Activated naive CD4-positive, alpha-beta T cell treated with anti-CD3 and anti-CD28 coated beads, Interleukin-2, amount 50 U/mL, for 16 hours (primary cell): ENCODE measurements at regions not wholly inside any gene's neighbourhood (a gene's known extent, or its start where the extent isn't known, plus 50 kb on each side); places are given as distances from the start of the nearest gene placed in this dataset.

Source experiments
- DNase-seq: peaks from one replicate; pipeline ENCODE4 v3.0.0-alpha.2; 2020

- no peak for DNase-seq
Observed at GRCh38 chr6:6843777-6844176, 255.3 kb downstream of the LY86 start.

DNA sequence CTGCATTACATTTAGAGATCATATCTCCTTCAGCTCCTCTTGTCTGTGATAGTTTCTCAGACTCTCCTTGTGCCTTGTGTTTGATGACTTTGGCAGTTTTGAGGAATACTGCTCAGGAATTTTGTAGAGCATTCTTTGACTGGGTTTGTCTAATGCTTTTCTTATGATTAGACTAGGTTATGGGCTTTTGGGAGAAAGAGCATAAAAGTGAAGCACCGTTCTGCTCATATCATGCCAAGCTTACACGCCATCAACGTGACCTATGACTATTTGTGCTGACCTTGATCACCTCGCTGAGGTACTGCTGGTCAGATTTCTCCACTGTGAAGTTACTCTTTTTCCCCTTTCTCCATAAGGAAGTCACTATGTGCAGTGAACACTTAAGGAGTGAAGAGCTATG is 256.0 kb downstream of the LY86 start:
- no peak for DNase-seq

- DNase-seq = no peak
Observed at GRCh38 chr6:6845603-6846002, 257.1 kb downstream of the LY86 start.

GRCh38 chr6:6847591-6847990 is 259.1 kb downstream of the LY86 start:
- no peak for DNase-seq

DNA sequence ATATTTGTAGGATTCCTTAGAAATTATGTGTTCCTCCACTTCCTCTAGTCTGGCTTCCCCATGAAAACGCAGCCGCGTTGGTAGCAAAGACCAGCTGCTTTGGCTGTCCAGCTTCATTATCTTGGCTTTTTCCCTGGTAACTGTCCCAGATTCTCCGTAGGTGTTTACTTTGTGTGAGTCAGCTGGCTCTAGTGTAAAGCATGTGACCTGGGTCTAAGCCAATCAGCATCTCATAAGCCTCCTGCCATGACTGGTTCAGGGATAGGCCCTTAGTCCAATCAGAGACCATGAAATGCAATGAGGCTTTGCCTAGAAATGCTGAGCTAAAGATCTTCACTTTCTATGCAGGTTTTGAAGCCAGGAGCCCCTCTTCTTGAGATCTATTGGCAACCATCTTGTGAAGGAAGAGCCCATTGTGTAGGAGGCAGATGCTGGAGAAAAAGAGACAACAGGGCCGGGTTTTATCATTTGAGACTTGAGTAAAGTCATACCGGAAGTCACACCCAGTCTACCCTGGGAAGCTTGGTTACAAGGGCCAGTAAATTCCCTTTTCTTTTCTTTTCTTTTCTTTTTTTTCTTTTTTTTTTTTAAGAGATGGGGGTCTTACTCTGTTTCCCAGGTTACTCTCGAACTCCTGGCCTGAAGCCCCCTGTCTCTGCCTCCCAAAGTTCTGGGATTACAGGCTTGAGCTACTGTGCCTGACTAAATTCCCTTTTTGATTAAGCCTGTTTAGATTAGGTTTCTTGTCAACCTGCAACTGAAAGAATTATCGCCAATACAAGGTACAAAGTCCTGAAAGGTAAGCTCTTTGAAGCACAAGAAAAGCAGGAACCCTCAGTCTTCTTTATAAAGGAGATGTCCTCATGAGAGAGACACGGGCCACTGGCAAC is 256.5 kb upstream of the RREB1 start:
- no peak for DNase-seq

DNA sequence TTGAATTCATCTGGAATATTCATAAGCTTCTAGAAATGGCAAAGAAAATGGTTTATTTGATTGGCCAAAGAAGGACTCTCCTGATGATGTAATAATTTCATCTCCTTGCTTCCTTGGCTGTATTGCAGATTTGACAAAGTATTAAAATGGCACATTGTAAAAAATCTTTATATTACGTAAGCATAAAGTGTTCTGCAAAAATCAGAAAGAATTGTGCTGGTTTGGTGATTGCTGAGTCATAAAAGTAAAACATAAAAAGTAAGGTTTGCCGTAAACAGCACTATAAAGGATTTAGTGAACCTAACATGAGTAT is 255.9 kb upstream of the RREB1 start:
- no peak for DNase-seq

DNA sequence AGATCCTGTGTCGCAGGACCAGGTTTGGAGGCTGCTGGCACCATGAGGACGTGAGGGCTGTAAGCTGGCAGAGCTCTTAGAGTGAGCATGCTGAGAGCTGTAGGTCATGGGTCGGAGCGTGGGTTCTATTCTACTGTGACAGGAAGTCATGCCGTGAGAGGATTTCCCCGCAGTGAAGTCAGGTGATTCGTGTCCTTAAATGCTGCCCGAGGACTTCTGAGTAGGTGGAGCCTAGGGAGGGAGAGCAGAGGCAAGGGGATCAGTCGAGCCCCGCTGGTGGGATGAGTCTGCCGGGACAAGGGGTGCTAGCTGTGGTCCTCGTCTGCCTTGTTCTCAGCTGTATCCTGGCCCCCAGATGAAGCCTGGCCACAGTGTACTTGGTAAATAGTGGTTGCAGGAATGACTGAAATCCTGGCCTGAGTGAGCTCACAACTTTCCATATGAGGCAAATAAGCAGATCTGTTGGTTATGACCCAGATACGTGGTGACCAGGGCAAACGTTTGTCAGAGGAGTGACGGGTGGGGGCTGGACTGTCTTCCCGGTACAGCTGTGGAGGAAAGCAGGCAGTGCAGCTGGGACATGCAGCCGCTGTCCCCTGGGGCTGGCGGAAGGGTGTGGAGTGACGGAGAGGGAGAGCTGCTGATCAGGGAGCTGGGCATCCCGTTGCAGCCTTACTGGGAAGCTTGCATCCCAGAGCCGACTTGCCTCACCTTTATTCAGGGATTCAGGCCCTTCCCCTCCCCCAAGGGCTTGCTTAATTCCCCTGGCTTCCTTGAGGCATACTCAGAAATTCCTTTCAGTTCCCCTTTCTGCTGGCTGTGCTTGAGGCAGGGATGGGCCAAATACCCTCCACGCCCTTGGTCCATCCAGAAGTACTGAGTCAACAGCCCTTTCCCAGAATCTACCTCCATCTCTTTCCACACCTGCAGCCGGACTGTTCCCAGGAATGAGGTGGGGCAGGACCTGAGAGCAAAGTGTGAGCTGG is 250.9 kb upstream of the RREB1 start:
- peak; percentile 56 for DNase-seq

DNA sequence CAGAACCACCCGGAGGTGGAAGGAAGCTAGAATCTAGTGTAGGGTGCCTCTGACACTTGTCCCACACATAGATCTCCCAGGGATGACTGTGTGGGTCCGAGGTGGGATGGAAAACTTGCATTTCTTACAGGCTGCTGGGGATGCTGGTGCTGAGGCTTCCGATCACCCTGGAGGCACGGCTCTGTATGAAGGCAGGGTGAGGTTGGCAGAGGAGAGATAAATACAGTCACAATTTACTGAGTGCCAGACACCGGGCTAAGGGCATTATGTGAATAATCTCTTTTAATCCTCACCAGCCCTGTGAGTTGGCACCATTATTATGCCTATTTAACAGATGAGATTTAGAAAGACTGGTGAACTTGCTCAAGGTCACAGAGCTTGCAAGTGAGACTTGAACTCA is 250.2 kb upstream of the RREB1 start:
- DNase-seq = no peak

DNA sequence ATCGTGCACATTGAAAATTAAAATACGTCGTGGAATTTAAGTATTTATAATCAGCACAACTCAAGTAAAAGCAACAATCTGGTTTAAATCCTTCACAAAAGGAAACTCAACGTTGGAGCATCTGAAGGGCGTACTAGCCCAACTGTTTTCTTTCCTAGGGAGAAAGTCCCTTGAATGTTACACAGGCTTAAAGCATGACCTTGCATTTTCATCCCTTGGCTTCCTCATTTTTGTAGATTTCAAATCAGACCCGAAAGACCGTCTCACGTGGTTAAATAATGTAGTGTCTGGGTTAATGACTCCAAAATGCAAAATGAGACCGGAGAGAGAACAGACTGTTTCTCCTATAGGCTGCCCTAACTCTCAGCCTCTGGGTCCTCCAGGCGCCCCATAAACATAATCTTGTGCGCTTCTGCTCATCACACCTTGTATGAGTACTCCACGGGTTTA is 249.2 kb upstream of the RREB1 start:
- DNase-seq = no peak

GRCh38 chr6:6859105-6859504 is 248.7 kb upstream of the RREB1 start:
- DNase-seq = no peak

- no peak for DNase-seq
Observed at GRCh38 chr6:6859722-6860121, 248.0 kb upstream of the RREB1 start.

DNA sequence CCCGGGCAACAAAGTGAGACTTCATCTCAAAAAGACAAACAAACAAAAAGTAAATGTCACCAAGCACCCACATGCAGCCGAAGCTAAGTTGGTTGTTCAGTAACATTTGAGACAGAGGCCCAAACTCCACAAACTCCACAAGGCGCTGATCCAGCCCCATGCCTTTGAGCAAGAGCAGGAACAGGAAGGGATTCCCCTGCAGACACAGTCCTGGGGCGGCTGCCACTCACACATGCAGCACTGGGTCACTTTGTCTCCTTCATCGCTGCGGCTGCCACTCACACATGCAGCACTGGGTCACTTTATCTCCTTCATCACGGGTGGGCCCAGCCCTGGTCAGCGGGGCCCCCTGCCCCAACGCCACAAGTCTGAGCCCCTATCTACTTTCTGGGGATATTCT is 246.9 kb upstream of the RREB1 start:
- DNase-seq = no peak

DNA sequence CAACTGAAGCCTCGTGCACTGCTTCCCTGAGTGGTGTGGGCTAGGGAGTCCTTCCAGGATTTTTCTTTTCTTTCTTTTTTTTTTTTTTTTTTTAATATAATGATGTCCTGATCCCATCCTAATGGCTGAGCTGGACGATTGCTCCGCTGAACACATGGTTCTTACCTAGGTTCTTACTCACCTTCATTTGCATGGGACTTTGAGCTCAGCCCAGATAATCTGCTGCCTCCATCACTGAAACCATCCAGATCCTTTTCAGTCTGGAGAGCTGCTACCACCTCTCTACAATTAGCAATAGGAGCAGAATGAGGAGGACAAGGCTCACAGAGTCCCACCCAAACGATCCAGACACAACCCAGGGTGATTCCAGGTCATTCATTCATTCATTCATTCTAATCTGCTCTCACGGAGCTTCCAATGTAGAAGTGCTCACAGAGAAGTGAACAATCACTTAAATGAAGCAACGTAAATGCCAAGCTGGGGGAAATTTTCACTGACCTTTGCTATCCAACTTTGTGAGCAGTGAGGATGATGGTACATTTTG is 246.3 kb upstream of the RREB1 start:
- no peak for DNase-seq

DNA sequence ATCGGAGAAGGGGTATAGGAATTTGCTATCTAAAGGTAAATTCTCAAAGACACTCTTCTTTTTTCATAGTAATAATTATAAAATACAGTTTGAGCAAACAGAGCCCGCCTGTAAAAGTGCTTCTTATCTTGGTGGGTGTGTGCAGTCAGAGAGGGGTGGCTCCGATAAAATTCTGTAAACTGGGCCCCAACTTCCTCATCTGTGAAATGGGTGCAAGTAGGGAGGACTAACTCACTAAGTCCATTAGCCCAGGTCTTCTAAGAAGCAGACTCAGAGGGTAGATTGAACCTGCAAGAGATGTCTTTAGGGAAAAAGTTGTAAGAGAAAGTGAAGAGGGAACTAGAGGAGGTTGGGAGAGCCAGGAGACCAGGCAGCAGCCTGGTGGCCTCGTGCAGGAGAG is 245.8 kb upstream of the RREB1 start:
- no peak for DNase-seq

- no peak for DNase-seq
Observed at GRCh38 chr6:6863970-6864639, 243.7 kb upstream of the RREB1 start.

- no peak for DNase-seq
Observed at GRCh38 chr6:6865611-6866010, 242.2 kb upstream of the RREB1 start.

DNA sequence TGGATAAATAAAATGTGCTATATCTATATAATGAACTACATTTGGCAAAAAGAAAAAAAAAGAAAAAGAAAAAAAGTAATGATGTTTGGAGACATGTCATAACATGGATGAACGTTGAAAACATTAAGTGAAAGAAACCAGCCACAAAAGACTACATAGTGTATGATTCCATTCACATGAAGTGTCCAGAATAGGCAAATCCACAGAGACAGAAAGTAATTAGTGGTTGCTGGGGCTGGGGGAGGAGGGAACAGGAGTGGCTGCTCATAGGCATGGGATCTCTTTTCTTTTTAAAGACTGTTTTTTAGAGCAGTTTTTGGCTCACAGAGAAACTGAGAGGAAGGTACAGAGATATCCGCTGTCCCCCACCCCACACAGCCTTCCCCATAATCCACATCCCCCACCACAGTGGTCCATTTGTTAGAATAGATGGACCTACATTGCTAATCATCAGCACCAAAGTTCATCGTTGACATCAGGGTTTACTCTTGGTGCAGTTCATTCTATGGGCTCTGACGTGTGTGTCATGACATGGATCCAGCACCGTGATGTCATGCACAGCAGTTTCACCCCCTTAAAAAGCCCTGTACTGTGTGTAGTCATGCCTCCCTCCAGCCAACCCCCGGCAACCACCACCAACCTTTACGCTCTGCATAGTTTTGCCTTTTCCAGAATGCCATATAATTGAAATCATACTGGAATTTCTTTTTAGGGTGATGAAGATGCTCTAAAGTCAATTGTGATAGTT is 240.9 kb upstream of the RREB1 start:
- DNase-seq = no peak

GRCh38 chr6:6867404-6867799 is 240.4 kb upstream of the RREB1 start:
- no peak for DNase-seq

DNA sequence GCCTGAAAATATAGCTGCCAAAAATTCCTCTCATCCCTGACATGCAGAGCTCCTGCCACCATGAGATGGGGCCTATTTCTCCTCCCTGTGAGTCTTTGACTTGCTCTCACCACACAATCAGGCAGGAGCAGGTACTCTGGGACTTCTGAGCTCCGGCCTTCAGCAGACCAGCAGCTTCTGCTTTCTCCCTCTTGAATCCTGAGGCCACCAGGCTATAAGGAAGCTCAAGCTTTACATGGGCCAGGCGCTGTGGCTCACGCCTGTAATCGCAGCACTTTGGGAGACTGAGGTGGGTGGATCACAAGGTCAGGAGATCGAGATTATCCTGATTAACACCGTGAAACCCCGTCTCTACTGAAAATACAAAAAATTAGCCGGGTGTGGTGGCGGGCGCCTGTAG is 238.7 kb upstream of the RREB1 start:
- no peak for DNase-seq

DNA sequence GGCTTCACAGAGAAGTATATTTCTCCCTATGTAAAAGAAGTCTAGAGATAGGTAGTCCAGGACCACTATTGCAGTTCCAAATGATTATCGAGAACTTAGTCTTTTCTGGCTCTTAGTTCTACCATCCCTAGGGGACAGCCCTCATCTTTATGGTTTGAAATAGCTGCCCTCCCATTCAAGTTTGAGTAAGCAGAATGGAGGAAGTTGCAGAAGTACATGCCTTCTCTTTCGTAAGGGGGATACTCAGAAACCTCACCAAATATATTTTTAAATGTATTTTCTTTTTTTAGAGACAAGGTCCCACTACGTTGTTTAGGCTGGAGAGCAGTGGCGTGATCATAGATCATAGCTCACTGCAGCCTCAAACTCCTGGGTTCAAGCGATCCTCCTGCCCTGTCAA is 236.8 kb upstream of the RREB1 start:
- no peak for DNase-seq

DNA sequence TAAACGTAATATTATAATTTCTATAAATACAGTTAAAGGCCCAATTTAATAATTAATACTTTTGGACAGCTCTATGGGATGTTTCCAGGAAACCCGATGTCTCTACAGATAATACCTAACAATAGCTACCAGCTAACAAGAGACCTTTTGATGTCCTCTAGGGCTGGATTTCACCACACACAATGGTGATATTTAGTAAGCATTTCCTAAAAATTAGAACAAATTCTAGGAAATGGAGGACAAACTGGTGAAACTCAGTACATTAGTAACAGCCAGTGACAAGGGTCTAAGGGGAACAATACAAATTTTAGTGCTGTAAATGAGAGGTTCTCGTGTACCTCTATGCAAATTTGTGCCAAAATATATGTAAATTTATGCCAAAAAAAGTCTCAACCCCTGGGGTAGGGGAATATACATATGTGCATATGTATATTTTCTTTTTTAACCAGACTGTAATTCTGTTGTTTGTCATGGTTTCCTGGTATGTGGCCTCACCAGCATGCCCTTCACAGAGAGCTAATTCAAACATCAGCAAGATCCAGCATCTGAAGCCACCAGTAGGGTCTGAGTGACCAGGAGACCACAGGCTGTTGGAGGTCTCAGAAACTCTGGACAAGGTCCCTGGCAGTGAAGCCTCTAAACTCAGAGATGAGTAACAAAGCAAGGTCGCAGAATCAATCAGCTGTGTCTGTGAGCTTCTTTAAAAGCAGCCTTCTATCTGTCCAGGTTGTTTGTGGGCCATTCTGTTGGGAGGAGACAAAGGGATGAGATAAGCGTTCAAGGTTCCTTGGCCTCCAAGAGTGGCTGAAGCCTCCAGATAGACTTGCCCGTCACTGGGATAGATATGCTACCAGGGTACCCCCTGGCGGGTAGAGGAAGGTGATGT is 235.1 kb upstream of the RREB1 start:
- no peak for DNase-seq
